ENCODE measurements at regions not wholly inside any gene's neighbourhood (a gene's known extent, or its start where the extent isn't known, plus 50 kb on each side); places are given as distances from the start of the nearest gene placed in this dataset.

DNA sequence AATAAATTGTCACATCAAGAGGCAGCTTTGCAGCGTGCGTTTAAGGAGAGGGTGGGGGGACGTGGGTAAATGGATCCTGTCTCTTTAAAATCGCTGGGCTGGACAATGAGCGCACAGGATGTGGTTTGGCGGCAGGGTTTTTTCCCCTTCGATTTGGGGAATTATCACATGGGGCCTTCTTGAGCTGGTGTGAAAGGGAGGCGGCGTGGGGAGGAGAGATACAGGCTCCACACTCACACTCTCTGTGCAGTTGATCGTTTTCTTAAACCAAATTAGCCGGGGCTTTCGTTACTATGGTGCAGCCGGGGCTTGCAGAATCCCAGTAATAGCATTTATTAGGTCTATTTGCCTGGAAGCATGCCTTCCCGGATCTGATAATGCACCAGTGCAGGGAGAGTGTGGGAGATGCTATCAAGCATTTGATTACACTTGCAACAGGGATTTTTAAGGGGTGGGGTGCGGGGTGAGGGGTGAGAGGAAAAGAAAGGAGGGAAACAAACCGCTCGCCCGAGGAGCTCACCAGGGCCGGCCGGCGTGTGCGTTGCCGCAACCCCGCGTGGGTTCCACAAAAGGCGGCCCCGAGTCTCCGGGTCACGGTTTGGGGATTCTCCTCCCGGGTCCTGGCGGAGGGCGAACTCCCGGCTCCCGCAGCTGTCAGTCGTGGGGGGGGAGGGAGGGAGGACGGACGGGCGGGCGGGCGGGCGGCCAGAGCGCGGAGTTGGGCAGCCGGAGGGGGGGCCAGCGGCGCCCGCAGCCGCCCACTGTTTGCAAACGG lies 58.8 kb upstream of the GSE1 start:
- TF ChIP-seq, protein P1, sequence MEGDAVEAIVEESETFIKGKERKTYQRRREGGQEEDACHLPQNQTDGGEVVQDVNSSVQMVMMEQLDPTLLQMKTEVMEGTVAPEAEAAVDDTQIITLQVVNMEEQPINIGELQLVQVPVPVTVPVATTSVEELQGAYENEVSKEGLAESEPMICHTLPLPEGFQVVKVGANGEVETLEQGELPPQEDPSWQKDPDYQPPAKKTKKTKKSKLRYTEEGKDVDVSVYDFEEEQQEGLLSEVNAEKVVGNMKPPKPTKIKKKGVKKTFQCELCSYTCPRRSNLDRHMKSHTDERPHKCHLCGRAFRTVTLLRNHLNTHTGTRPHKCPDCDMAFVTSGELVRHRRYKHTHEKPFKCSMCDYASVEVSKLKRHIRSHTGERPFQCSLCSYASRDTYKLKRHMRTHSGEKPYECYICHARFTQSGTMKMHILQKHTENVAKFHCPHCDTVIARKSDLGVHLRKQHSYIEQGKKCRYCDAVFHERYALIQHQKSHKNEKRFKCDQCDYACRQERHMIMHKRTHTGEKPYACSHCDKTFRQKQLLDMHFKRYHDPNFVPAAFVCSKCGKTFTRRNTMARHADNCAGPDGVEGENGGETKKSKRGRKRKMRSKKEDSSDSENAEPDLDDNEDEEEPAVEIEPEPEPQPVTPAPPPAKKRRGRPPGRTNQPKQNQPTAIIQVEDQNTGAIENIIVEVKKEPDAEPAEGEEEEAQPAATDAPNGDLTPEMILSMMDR (IDR thresholded peaks at IDR 0.05; ENCODE audit: insufficient read depth, low read depth, low read length), result no peak
- no peak for TF ChIP-seq EZH2 (IDR thresholded peaks at IDR 0.05; ENCODE audit: insufficient read depth, low read length)
